Mesendoderm (in vitro differentiated cells): ENCODE measurements at regions not wholly inside any gene's neighbourhood (a gene's known extent, or its start where the extent isn't known, plus 50 kb on each side); places are given as distances from the start of the nearest gene placed in this dataset.

Source experiments
- DNase-seq: peaks from one replicate; pipeline ENCODE4 v3.0.0; 2013
- H2AK5ac ChIP-seq: 2 replicates; pipeline ENCODE4 v1.6.1; 2013; ENCODE audit warnings: low read length, inconsistent platforms
- H2BK120ac ChIP-seq: 2 replicates; pipeline ENCODE4 v1.6.1; 2013; ENCODE audit warnings: low read depth, mild to moderate bottlenecking, low read length, moderate library complexity, mixed read lengths
- H2BK15ac ChIP-seq: replicated peaks from 2 replicates; pipeline ENCODE4 v1.6.1; 2013; ENCODE audit warnings: low read depth, mild to moderate bottlenecking, moderate library complexity
- H2BK5ac ChIP-seq: 2 replicates; pipeline ENCODE4 v1.6.1; 2013; ENCODE audit warnings: low read length, inconsistent platforms
- H3K18ac ChIP-seq: 2 replicates; pipeline ENCODE4 v1.6.1; 2013; ENCODE audit warnings: mild to moderate bottlenecking, low read length, mixed read lengths
- H3K23ac ChIP-seq: one replicate; pipeline ENCODE4 v1.6.1; 2013; ENCODE audit warnings: low read length
- H3K27ac ChIP-seq: 2 replicates; pipeline ENCODE4 v1.5.1; 2013; ENCODE audit warnings: low read depth, mild to moderate bottlenecking, inconsistent platforms, low read length, moderate library complexity
- H3K27me3 ChIP-seq: 2 replicates; pipeline ENCODE4 v1.6.1; 2013; ENCODE audit warnings: low read length, control low read depth, mild to moderate bottlenecking, inconsistent platforms; ENCODE audit not compliant: insufficient read depth, poor library complexity
- H3K36me3 ChIP-seq: 2 replicates; pipeline ENCODE4 v1.6.1; 2013; ENCODE audit warnings: low read length, inconsistent platforms; ENCODE audit not compliant: control insufficient read depth, insufficient read depth
- H3K4ac ChIP-seq: one replicate; pipeline ENCODE4 v1.6.1; 2013; ENCODE audit warnings: low read depth, mild to moderate bottlenecking, low read length, moderate library complexity
- H3K4me1 ChIP-seq: 2 replicates; pipeline ENCODE4 v1.6.1; 2013; ENCODE audit warnings: low read depth, low read length, inconsistent platforms; ENCODE audit not compliant: control insufficient read depth
- H3K4me2 ChIP-seq: 2 replicates; pipeline ENCODE4 v1.6.1; 2013; ENCODE audit warnings: low read length
- H3K4me3 ChIP-seq: 2 replicates; pipeline ENCODE4 v1.5.1; 2013; ENCODE audit warnings: mild to moderate bottlenecking, low read length
- H3K56ac ChIP-seq: one replicate; pipeline ENCODE4 v1.6.1; 2013; ENCODE audit warnings: low read length
- H3K79me1 ChIP-seq: 2 replicates; pipeline ENCODE4 v1.6.1; 2013; ENCODE audit warnings: low read length, inconsistent platforms
- H3K79me2 ChIP-seq: 2 replicates; pipeline ENCODE4 v1.6.1; 2013; ENCODE audit warnings: mild to moderate bottlenecking, low read length; ENCODE audit not compliant: control insufficient read depth, insufficient read depth
- H3K9ac ChIP-seq: 2 replicates; pipeline ENCODE4 v1.6.1; 2013; ENCODE audit warnings: low read length, inconsistent platforms
- H4K5ac ChIP-seq: one replicate; pipeline ENCODE4 v1.6.1; 2013; ENCODE audit warnings: low read length
- H4K8ac ChIP-seq: one replicate; pipeline ENCODE4 v1.6.1; 2013; ENCODE audit warnings: low read depth, mild to moderate bottlenecking, control low read depth, low read length, moderate library complexity
- WGBS: extraction: QIAGEN DNeasy Blood & Tissue Kit; methylation state at CpG from one replicate; pipeline ENCODE4 v1.1.7; 2013; ENCODE audit warnings: low lambda C conversion rate, missing lambda C conversion rate; ENCODE audit not compliant: insufficient coverage; ENCODE audit errors: extremely low coverage; 5-methylcytosine and 5-hydroxymethylcytosine counted together

DNA sequence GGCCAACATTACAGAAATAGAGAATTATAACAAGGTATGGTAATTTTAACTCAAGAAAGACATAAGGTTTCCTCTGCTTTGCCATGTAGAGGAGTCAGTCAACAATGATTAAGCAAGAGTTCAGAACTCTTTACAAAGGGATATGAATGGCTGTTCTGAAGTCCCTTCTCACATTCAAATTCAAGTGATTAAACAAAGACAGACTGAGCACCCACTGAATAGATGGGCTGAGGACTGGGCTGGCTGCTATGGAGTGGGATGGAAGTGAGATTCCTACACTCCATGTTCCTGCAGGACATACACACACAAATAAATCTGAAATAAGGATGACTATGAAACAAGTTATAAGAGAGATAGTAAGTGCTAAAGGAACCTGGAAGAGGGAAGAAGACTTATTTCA lies 199.0 kb upstream of the GRIP1 start:
- H3K23ac ChIP-seq = no peak overlapping the region
- no peak overlapping the region for H2BK15ac ChIP-seq
- no peak overlapping the region for H4K8ac ChIP-seq

DNA sequence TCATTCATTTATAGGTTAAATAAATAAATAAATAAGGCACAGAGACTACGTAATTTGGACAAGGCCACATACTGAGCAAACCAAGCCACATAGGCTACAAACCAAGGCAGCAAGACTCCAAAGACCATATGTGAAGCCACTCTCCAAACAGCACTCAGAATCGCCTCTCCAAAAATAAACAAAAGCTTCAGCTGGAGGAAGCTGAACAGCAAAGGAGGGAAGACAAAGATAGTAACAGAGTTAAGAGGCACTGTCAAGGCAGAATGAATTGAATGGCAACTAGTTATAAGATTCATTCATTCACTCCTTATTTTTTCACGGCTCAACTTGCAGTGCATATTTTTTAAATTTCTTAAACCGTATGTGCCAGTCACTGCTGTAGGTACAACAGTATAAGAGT lies 200.5 kb upstream of the GRIP1 start:
- H3K27ac ChIP-seq = no peak overlapping the region
- no peak overlapping the region for H3K18ac ChIP-seq
- H3K4me2 ChIP-seq = no peak overlapping the region
- no peak overlapping the region for H2BK5ac ChIP-seq
- no peak for DNase-seq
- no peak overlapping the region for H2BK120ac ChIP-seq
- no peaks in the 10 kb centered on the region for H3K27me3 ChIP-seq
- H2AK5ac ChIP-seq = no peak overlapping the region
- H4K8ac ChIP-seq = no peak overlapping the region
- no peak overlapping the region for H2BK15ac ChIP-seq
- H3K79me2 ChIP-seq = no peaks in the 10 kb centered on the region
- no peaks in the 10 kb centered on the region for H3K4me1 ChIP-seq
- no peak overlapping the region for H3K4me3 ChIP-seq
- no peaks in the 10 kb centered on the region for H3K36me3 ChIP-seq
- no peak overlapping the region for H3K9ac ChIP-seq
- no CpG with 5 or more reads among the region's 4 CpGs for WGBS
- H3K56ac ChIP-seq = no peak overlapping the region
- no peak overlapping the region for H3K23ac ChIP-seq
- H3K4ac ChIP-seq = no peak overlapping the region
- H3K79me1 ChIP-seq = no peaks in the 10 kb centered on the region
- no peak overlapping the region for H4K5ac ChIP-seq

More for the DNA sequence above, 199.0 kb upstream of the GRIP1 start:
- Histone ChIP-seq H3K27ac (no peak overlapping the region), H2BK5ac (no peak overlapping the region), H3K4me3 (no peak overlapping the region), H3K18ac (no peak overlapping the region), H3K79me2 (no peaks in the 10 kb centered on the region), H3K27me3 (no peaks in the 10 kb centered on the region), H4K5ac (no peak overlapping the region), H3K4me1 (no peaks in the 10 kb centered on the region), H3K9ac (no peak overlapping the region), H3K79me1 (no peaks in the 10 kb centered on the region), H2BK120ac (no peak overlapping the region), H3K4ac (no peak overlapping the region), H3K4me2 (no peak overlapping the region), H3K36me3 (no peaks in the 10 kb centered on the region), H2AK5ac (no peak overlapping the region), H3K56ac (no peak overlapping the region)
- DNase-seq = no peak

DNA sequence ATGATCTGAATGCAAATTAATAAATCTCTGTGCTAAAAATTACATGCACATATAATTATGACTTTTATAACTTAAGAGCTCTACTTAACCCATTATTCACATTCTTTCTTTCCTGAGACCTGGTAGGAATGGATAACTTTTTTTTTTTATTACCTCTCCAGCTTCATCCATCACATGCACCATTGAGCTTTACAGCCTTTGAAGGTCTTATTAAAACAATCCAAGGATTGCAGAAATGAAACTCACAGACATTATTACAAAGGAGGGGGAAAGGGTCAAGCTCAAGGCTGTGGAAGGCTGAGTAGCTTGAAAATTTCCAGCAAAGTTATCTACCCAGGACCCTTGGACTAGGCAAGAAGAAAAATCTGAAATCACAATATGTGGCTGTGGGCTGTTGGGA lies 202.5 kb upstream of the GRIP1 start:
- H3K4me2 ChIP-seq = no peak overlapping the region
- H2AK5ac ChIP-seq = no peak overlapping the region
- no peaks in the 10 kb centered on the region for H3K79me1 ChIP-seq
- H3K23ac ChIP-seq = no peak overlapping the region
- H3K18ac ChIP-seq = no peak overlapping the region
- no peak for DNase-seq
- no peak overlapping the region for H3K4ac ChIP-seq
- H3K36me3 ChIP-seq = no peaks in the 10 kb centered on the region
- H3K56ac ChIP-seq = no peak overlapping the region
- H3K79me2 ChIP-seq = no peaks in the 10 kb centered on the region
- no peak overlapping the region for H2BK15ac ChIP-seq
- H2BK120ac ChIP-seq = no peak overlapping the region
- no peak overlapping the region for H2BK5ac ChIP-seq
- no peaks in the 10 kb centered on the region for H3K4me1 ChIP-seq
- no peaks in the 10 kb centered on the region for H3K27me3 ChIP-seq
- H3K4me3 ChIP-seq = no peak overlapping the region
- no peak overlapping the region for H3K9ac ChIP-seq
- no peak overlapping the region for H3K27ac ChIP-seq
- H4K8ac ChIP-seq = no peak overlapping the region
- no peak overlapping the region for H4K5ac ChIP-seq

DNA sequence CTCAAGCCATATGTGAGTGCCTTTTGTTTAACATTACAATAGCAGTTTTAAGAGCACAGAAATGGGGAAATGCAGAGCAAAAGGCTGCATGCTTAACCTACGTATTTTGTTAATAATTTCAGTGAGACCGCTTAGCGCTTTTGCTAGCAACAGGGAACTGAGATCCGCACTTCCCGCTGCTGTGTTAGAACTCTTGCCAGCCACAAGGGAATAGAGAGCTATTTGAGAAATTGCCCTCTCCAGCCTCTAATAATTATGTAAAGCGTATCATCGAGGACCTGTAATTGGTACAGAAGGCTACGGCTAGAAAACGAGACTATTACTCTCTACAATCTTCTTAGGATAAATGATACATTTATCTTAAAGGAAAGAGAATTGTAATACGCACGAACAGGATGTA lies 205.2 kb upstream of the GRIP1 start:
- Histone ChIP-seq H3K18ac (no peak overlapping the region), H3K27ac (no peak overlapping the region), H3K9ac (no peak overlapping the region), H2AK5ac (no peak overlapping the region), H2BK120ac (no peak overlapping the region), H3K79me2 (no peaks in the 10 kb centered on the region), H4K5ac (no peak overlapping the region), H3K4me2 (no peak overlapping the region), H3K4me1 (no peaks in the 10 kb centered on the region), H3K56ac (no peak overlapping the region), H3K79me1 (no peaks in the 10 kb centered on the region), H3K27me3 (no peaks in the 10 kb centered on the region), H4K8ac (no peak overlapping the region), H3K4ac (no peak overlapping the region), H2BK15ac (no peak overlapping the region), H3K36me3 (no peaks in the 10 kb centered on the region), H3K4me3 (no peak overlapping the region), H2BK5ac (no peak overlapping the region), H3K23ac (no peak overlapping the region)
- no peak for DNase-seq
- no CpG with 5 or more reads among the region's 11 CpGs for WGBS

DNA sequence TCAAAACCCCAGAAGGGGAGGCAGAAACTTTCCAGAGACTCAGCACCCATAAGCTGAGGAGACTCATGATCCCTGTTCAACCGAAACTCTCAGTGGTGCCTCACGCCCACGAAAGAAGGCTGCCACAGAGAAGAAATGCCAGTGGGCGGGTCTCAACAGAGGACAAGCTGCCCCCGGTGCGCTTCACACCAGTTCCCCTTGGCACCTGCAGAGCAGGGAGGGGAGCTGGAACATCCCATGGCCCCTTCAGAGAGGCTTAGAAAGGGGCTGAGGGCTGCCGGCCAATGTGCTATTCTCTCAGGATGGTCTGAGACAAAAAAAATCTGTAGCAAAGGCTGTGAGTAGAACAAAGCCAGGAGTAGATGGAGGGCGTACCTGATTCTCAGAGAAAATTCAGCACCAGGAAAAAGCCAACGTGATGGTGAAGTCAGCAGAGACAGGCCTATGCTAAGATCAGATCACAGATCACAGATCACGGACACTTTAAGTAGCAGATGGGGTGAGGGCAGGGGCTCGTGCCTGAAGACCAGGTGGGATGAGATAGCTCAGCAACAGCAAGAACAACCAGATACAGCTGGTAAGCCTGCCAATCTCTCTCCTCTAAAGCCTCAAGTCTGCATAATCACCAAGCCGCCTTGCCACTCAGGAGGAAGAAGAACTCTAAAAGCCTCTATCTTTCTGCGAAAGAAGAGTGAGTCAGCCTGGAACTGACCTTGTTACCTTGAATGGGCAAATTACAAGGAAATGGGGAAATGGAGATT lies 206.4 kb upstream of the GRIP1 start:
- no peak overlapping the region for H3K18ac ChIP-seq
- H3K36me3 ChIP-seq = no peaks in the 10 kb centered on the region
- no peak overlapping the region for H3K4me2 ChIP-seq
- H3K23ac ChIP-seq = no peak overlapping the region
- H3K56ac ChIP-seq = no peak overlapping the region
- no CpG with 5 or more reads among the region's 13 CpGs for WGBS
- no peak overlapping the region for H3K4me3 ChIP-seq
- H4K8ac ChIP-seq = no peak overlapping the region
- no peak overlapping the region for H3K9ac ChIP-seq
- no peak overlapping the region for H3K27ac ChIP-seq
- H3K27me3 ChIP-seq = no peaks in the 10 kb centered on the region
- no peak overlapping the region for H2BK120ac ChIP-seq
- no peak overlapping the region for H4K5ac ChIP-seq
- H3K79me2 ChIP-seq = no peaks in the 10 kb centered on the region
- H3K4me1 ChIP-seq = no peaks in the 10 kb centered on the region
- no peaks in the 10 kb centered on the region for H3K79me1 ChIP-seq
- no peak overlapping the region for H2BK15ac ChIP-seq
- H2BK5ac ChIP-seq = no peak overlapping the region
- DNase-seq = peak; percentile 6
- H2AK5ac ChIP-seq = no peak overlapping the region
- no peak overlapping the region for H3K4ac ChIP-seq

DNA sequence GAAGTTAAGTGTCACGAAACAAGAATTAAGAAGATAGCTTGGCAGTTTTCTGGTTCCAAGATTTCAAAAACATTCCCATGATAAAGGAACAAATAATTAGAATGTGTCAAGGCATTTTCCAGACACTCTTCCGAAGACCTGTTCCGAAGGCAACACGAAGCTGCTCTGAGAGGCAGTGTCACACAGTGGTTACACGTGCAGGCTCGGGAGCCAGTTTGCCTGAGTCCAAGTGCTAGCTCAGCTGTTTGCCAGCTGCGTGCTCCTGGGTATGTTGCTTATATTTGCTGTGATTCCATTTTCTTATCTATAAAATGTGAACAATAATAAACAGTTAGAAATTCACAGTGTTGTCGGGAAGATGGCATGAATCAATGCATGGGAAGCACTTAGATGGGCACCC lies 217.9 kb upstream of the GRIP1 start:
- H3K4me3 ChIP-seq = no peak overlapping the region

More for the DNA sequence above, 217.9 kb upstream of the GRIP1 start:
- Histone ChIP-seq H2BK120ac (no peak overlapping the region), H2AK5ac (no peak overlapping the region), H3K23ac (no peak overlapping the region), H2BK15ac (no peak overlapping the region), H4K5ac (no peak overlapping the region), H3K18ac (no peak overlapping the region), H3K56ac (no peak overlapping the region), H3K27me3 (no peaks in the 10 kb centered on the region), H3K9ac (no peak overlapping the region), H3K79me2 (no peaks in the 10 kb centered on the region), H3K4me1 (no peaks in the 10 kb centered on the region), H3K4me2 (no peak overlapping the region), H4K8ac (no peak overlapping the region), H2BK5ac (no peak overlapping the region), H3K27ac (no peak overlapping the region), H3K36me3 (no peaks in the 10 kb centered on the region), H3K4ac (no peak overlapping the region), H3K79me1 (no peaks in the 10 kb centered on the region)
- no CpG with 5 or more reads among the region's 8 CpGs for WGBS
- DNase-seq = no peak
